H1 (cell line): ENCODE measurements at regions not wholly inside any gene's neighbourhood (a gene's known extent, or its start where the extent isn't known, plus 50 kb on each side); places are given as distances from the start of the nearest gene placed in this dataset.

Experiments used
- ATF3 ChIP-seq: IDR thresholded peaks from 2 replicates; pipeline ENCODE4 v1.6.1; 2011; ENCODE audit warnings: low read depth, mild to moderate bottlenecking, low read length; ENCODE audit not compliant: insufficient read depth
- BACH1 ChIP-seq: IDR thresholded peaks from 2 replicates; pipeline ENCODE4 v1.6.1; 2012; ENCODE audit warnings: low read length, improper control_type of control experiment
- CHD2 ChIP-seq: IDR thresholded peaks from 2 replicates; pipeline ENCODE4 v1.6.1; 2012; ENCODE audit warnings: low read length, improper control_type of control experiment
- NANOG ChIP-seq: IDR thresholded peaks from 2 replicates; pipeline ENCODE4 v1.6.1; 2011; ENCODE audit warnings: low read length, low read depth, mild to moderate bottlenecking, inconsistent platforms; ENCODE audit not compliant: insufficient read depth, poor library complexity, severe bottlenecking
- SRF ChIP-seq: IDR thresholded peaks from 2 replicates; pipeline ENCODE4 v1.6.1; 2011; ENCODE audit warnings: mild to moderate bottlenecking, low read depth, low read length, moderate library complexity
- YY1 ChIP-seq: IDR thresholded peaks from 2 replicates; pipeline ENCODE4 v1.6.1; 2011; ENCODE audit warnings: low read depth, mild to moderate bottlenecking, low read length

GRCh38 chr20:63138855-63139341 lies 77.0 kb downstream of the YTHDF1 start (continued):
- no peak for TF ChIP-seq YY1
- no peak for TF ChIP-seq SRF
- no peak for TF ChIP-seq BACH1
- no peak for TF ChIP-seq CHD2
- no peak for TF ChIP-seq NANOG
- no peak for TF ChIP-seq ATF3
